GM23338 (cell line): ENCODE measurements at regions not wholly inside any gene's neighbourhood (a gene's known extent, or its start where the extent isn't known, plus 50 kb on each side); places are given as distances from the start of the nearest gene placed in this dataset.

Experiments used
- ATAC-seq: fragments of 200-7000 bp; cut with Tn5 transposase; 3 replicates; pipeline ENCODE4 v1.9.1; 2020
- DNase-seq: peaks from one replicate; pipeline ENCODE4 v3.0.0-alpha.2; 2015; ENCODE audit warnings: low spot score
- H2AFZ ChIP-seq: fragments of 200-600 bp; sonication (generic); 2 replicates; pipeline ENCODE4 v1.8.0; 2016; ENCODE audit warnings: antibody characterized with exemption, mild to moderate bottlenecking, moderate library complexity
- H3F3A ChIP-seq: fragments of 200-600 bp; sonication (generic); replicated peaks from 2 replicates; pipeline ENCODE4 v1.8.0; 2017; ENCODE audit warnings: antibody characterized with exemption, mixed run types, low read depth
- H3K27ac ChIP-seq: fragments of 200-600 bp; sonication (generic); 2 replicates; pipeline ENCODE4 v1.6.1; 2016; ENCODE audit warnings: low read depth
- H3K27me3 ChIP-seq: fragments of 200-600 bp; sonication (generic); 2 replicates; pipeline ENCODE4 v1.8.0; 2016; ENCODE audit warnings: mild to moderate bottlenecking, mixed run types, moderate library complexity; ENCODE audit not compliant: insufficient read depth
- H3K36me3 ChIP-seq: fragments of 200-600 bp; sonication (generic); 2 replicates; pipeline ENCODE4 v1.8.0; 2016; ENCODE audit warnings: mild to moderate bottlenecking; ENCODE audit not compliant: insufficient read depth
- H3K4me1 ChIP-seq: fragments of 200-600 bp; sonication (generic); 2 replicates; pipeline ENCODE4 v1.8.0; 2016; ENCODE audit warnings: mild to moderate bottlenecking, moderate library complexity; ENCODE audit not compliant: insufficient read depth
- H3K4me2 ChIP-seq: fragments of 200-600 bp; sonication (generic); 2 replicates; pipeline ENCODE4 v1.7.1; 2017; ENCODE audit warnings: mixed run types
- H3K4me3 ChIP-seq: fragments of 200-600 bp; sonication (generic); 2 replicates; pipeline ENCODE4 v1.6.1; 2016; ENCODE audit warnings: mixed run types
- H3K79me2 ChIP-seq: fragments of 200-600 bp; sonication (generic); replicated peaks from 2 replicates; pipeline ENCODE4 v1.8.0; 2017; ENCODE audit warnings: mild to moderate bottlenecking; ENCODE audit not compliant: insufficient read depth
- H3K9me2 ChIP-seq: fragments of 200-600 bp; sonication (generic); 2 replicates; pipeline ENCODE4 v1.8.0; 2017; ENCODE audit not compliant: insufficient read depth
- H4K20me1 ChIP-seq: fragments of 200-600 bp; sonication (generic); replicated peaks from 2 replicates; pipeline ENCODE4 v1.8.0; 2017; ENCODE audit warnings: mild to moderate bottlenecking; ENCODE audit not compliant: insufficient read depth
- H3K27ac Mint-ChIP-seq: 2 replicates; pipeline ENCODE4 v1.8.0; 2020; ENCODE audit warnings: inconsistent platforms, mild to moderate bottlenecking, moderate library complexity, mixed read lengths
- H3K27me3 Mint-ChIP-seq: 3 replicates; pipeline ENCODE4 v1.8.0; 2022; ENCODE audit warnings: low read depth, mild to moderate bottlenecking, moderate library complexity, mixed read lengths, inconsistent platforms; ENCODE audit not compliant: insufficient read depth, poor library complexity
- H3K36me3 Mint-ChIP-seq: 3 replicates; pipeline ENCODE4 v1.8.0; 2021; ENCODE audit warnings: low read depth, mild to moderate bottlenecking, inconsistent platforms, moderate library complexity, mixed read lengths
- H3K4me1 Mint-ChIP-seq: 3 replicates; pipeline ENCODE4 v1.8.0; 2020; ENCODE audit warnings: mild to moderate bottlenecking, inconsistent platforms, mixed read lengths
- H3K4me3 Mint-ChIP-seq: 3 replicates; pipeline ENCODE4 v1.8.0; 2021; ENCODE audit warnings: moderate library complexity, mild to moderate bottlenecking, inconsistent platforms, mixed read lengths
- H3K9me3 Mint-ChIP-seq: 3 replicates; pipeline ENCODE4 v1.8.0; 2020; ENCODE audit warnings: moderate library complexity, mild to moderate bottlenecking, inconsistent platforms, mixed read lengths
- CREB1 ChIP-seq: fragments of 250-450 bp; sonication (Bioruptor Pico); IDR thresholded peaks from 2 replicates; pipeline ENCODE4 v1.5.0; 2020; ENCODE audit warnings: low read depth, mild to moderate bottlenecking, moderate library complexity
- JUNB ChIP-seq: IDR thresholded peaks from one replicate; pipeline ENCODE4 v1.6.1; 2016; ENCODE audit warnings: antibody characterized with exemption; ENCODE audit not compliant: unreplicated experiment
- NANOG ChIP-seq: IDR thresholded peaks from 2 replicates; pipeline ENCODE4 v1.6.1; 2016; ENCODE audit warnings: antibody characterized with exemption, borderline replicate concordance
- STAT1 ChIP-seq: IDR thresholded peaks from one replicate; pipeline ENCODE4 v1.6.1; 2016; ENCODE audit warnings: antibody characterized with exemption; ENCODE audit not compliant: unreplicated experiment
- ZNF114 ChIP-seq: fragments of 250-450 bp; sonication (Bioruptor Pico); IDR thresholded peaks from 2 replicates; pipeline ENCODE4 v1.5.0; 2020; ENCODE audit warnings: mild to moderate bottlenecking, moderate library complexity
- TF ChIP-seq, protein P1 (sequence below): fragments of 250-450 bp; sonication (Bioruptor Pico); IDR thresholded peaks from 2 replicates; pipeline ENCODE4 v1.5.0; 2020; ENCODE audit warnings: mild to moderate bottlenecking, moderate library complexity
- TF ChIP-seq, protein P2 (sequence below): IDR thresholded peaks from one replicate; pipeline ENCODE4 v1.6.1; 2018; ENCODE audit warnings: antibody characterized with exemption; ENCODE audit not compliant: unreplicated experiment
- TF ChIP-seq, protein P3 (sequence below), 2 experiments: fragments of 200-600 bp in 1 of 2; sonication (generic) in 1 of 2; conservative IDR thresholded peaks; 2 replicates each; pipeline versions ENCODE4 v1.5.1 to v1.6.1; 2016 to 2017; ENCODE audit warnings: antibody characterized with exemption in 2 of 2, low read depth in 2 of 2, mild to moderate bottlenecking in 2 of 2, moderate library complexity in 1 of 2
- TF ChIP-seq, protein P4 (sequence below): IDR thresholded peaks from 2 replicates; pipeline ENCODE4 v1.6.1; 2016; ENCODE audit warnings: antibody characterized with exemption

DNA sequence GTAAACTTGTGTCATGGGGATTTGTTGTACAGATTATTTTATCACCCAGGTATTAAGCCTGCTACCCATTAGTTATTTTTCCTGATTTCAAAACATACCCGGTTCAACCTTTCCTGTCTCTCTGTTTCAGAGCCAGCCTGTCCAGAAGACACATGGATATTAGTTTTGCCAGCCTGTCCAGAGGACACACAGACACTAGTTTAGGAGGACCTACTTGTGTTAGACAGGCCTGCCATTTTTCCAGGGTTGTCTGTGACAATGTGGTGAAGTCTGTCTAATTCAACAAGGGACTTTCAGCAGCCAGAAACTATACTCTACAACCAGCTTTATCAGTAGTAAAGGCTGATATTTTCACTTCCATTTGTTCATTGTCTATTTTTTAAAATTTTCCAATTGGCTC, 56.1 kb upstream of the DCC start:
- Histone ChIP-seq H3F3A (no peaks in the 10 kb centered on the region), H3K27ac (no peak overlapping the region), H3K27me3 (no peaks in the 10 kb centered on the region), H3K4me1 (peaks cover 21% of the 10 kb centered on the region), H3K79me2 (no peaks in the 10 kb centered on the region), H3K4me3 (no peak overlapping the region), H4K20me1 (no peaks in the 10 kb centered on the region), H3K9me2 (peaks cover 5% of the 10 kb centered on the region), H3K4me2 (no peak overlapping the region), H3K36me3 (no peaks in the 10 kb centered on the region), H2AFZ (no peak overlapping the region)
- H3K36me3 Mint-ChIP-seq: no peaks in the 10 kb centered on the region; the same call in 2 of the 3 replicates
- DNase-seq (no peak), ATAC-seq (no peak)
- H3K9me3 Mint-ChIP-seq: no peaks in the 10 kb centered on the region; the same call in 2 of the 3 replicates
- peaks cover 21% of the 10 kb centered on the region for H3K4me1 Mint-ChIP-seq
- TF ChIP-seq, protein P1, sequence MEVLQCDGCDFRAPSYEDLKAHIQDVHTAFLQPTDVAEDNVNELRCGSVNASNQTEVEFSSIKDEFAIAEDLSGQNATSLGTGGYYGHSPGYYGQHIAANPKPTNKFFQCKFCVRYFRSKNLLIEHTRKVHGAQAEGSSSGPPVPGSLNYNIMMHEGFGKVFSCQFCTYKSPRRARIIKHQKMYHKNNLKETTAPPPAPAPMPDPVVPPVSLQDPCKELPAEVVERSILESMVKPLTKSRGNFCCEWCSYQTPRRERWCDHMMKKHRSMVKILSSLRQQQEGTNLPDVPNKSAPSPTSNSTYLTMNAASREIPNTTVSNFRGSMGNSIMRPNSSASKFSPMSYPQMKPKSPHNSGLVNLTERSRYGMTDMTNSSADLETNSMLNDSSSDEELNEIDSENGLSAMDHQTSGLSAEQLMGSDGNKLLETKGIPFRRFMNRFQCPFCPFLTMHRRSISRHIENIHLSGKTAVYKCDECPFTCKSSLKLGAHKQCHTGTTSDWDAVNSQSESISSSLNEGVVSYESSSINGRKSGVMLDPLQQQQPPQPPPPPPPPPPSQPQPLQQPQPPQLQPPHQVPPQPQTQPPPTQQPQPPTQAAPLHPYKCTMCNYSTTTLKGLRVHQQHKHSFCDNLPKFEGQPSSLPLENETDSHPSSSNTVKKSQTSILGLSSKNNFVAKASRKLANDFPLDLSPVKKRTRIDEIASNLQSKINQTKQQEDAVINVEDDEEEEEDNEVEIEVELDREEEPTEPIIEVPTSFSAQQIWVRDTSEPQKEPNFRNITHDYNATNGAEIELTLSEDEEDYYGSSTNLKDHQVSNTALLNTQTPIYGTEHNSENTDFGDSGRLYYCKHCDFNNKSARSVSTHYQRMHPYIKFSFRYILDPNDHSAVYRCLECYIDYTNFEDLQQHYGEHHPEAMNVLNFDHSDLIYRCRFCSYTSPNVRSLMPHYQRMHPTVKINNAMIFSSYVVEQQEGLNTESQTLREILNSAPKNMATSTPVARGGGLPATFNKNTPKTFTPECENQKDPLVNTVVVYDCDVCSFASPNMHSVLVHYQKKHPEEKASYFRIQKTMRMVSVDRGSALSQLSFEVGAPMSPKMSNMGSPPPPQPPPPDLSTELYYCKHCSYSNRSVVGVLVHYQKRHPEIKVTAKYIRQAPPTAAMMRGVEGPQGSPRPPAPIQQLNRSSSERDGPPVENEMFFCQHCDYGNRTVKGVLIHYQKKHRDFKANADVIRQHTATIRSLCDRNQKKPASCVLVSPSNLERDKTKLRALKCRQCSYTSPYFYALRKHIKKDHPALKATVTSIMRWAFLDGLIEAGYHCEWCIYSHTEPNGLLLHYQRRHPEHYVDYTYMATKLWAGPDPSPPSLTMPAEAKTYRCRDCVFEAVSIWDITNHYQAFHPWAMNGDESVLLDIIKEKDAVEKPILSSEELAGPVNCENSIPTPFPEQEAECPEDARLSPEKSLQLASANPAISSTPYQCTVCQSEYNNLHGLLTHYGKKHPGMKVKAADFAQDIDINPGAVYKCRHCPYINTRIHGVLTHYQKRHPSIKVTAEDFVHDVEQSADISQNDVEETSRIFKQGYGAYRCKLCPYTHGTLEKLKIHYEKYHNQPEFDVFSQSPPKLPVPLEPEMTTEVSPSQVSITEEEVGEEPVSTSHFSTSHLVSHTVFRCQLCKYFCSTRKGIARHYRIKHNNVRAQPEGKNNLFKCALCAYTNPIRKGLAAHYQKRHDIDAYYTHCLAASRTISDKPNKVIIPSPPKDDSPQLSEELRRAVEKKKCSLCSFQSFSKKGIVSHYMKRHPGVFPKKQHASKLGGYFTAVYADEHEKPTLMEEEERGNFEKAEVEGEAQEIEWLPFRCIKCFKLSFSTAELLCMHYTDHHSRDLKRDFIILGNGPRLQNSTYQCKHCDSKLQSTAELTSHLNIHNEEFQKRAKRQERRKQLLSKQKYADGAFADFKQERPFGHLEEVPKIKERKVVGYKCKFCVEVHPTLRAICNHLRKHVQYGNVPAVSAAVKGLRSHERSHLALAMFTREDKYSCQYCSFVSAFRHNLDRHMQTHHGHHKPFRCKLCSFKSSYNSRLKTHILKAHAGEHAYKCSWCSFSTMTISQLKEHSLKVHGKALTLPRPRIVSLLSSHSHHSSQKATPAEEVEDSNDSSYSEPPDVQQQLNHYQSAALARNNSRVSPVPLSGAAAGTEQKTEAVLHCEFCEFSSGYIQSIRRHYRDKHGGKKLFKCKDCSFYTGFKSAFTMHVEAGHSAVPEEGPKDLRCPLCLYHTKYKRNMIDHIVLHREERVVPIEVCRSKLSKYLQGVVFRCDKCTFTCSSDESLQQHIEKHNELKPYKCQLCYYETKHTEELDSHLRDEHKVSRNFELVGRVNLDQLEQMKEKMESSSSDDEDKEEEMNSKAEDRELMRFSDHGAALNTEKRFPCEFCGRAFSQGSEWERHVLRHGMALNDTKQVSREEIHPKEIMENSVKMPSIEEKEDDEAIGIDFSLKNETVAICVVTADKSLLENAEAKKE: no peak
- no peak for TF ChIP-seq ZNF114 (CRISPR knock-in tag)
- TF ChIP-seq STAT1: no peak
- TF ChIP-seq, protein P2, sequence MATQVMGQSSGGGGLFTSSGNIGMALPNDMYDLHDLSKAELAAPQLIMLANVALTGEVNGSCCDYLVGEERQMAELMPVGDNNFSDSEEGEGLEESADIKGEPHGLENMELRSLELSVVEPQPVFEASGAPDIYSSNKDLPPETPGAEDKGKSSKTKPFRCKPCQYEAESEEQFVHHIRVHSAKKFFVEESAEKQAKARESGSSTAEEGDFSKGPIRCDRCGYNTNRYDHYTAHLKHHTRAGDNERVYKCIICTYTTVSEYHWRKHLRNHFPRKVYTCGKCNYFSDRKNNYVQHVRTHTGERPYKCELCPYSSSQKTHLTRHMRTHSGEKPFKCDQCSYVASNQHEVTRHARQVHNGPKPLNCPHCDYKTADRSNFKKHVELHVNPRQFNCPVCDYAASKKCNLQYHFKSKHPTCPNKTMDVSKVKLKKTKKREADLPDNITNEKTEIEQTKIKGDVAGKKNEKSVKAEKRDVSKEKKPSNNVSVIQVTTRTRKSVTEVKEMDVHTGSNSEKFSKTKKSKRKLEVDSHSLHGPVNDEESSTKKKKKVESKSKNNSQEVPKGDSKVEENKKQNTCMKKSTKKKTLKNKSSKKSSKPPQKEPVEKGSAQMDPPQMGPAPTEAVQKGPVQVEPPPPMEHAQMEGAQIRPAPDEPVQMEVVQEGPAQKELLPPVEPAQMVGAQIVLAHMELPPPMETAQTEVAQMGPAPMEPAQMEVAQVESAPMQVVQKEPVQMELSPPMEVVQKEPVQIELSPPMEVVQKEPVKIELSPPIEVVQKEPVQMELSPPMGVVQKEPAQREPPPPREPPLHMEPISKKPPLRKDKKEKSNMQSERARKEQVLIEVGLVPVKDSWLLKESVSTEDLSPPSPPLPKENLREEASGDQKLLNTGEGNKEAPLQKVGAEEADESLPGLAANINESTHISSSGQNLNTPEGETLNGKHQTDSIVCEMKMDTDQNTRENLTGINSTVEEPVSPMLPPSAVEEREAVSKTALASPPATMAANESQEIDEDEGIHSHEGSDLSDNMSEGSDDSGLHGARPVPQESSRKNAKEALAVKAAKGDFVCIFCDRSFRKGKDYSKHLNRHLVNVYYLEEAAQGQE: no peak
- no peak for TF ChIP-seq JUNB
- TF ChIP-seq, protein P3, sequence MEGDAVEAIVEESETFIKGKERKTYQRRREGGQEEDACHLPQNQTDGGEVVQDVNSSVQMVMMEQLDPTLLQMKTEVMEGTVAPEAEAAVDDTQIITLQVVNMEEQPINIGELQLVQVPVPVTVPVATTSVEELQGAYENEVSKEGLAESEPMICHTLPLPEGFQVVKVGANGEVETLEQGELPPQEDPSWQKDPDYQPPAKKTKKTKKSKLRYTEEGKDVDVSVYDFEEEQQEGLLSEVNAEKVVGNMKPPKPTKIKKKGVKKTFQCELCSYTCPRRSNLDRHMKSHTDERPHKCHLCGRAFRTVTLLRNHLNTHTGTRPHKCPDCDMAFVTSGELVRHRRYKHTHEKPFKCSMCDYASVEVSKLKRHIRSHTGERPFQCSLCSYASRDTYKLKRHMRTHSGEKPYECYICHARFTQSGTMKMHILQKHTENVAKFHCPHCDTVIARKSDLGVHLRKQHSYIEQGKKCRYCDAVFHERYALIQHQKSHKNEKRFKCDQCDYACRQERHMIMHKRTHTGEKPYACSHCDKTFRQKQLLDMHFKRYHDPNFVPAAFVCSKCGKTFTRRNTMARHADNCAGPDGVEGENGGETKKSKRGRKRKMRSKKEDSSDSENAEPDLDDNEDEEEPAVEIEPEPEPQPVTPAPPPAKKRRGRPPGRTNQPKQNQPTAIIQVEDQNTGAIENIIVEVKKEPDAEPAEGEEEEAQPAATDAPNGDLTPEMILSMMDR (conservative IDR thresholded peaks at IDR 0.05; ENCODE audit: low read depth in 2 of 2): no peak
- TF ChIP-seq NANOG: no peak
- TF ChIP-seq, protein P4, sequence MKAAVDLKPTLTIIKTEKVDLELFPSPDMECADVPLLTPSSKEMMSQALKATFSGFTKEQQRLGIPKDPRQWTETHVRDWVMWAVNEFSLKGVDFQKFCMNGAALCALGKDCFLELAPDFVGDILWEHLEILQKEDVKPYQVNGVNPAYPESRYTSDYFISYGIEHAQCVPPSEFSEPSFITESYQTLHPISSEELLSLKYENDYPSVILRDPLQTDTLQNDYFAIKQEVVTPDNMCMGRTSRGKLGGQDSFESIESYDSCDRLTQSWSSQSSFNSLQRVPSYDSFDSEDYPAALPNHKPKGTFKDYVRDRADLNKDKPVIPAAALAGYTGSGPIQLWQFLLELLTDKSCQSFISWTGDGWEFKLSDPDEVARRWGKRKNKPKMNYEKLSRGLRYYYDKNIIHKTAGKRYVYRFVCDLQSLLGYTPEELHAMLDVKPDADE: no peak
- no peak for TF ChIP-seq CREB1
- H3K27ac Mint-ChIP-seq: no peak overlapping the region
- H3K4me3 Mint-ChIP-seq: no peak overlapping the region
- peaks cover 2% of the 10 kb centered on the region for H3K27me3 Mint-ChIP-seq
